ENCODE measurements at regions not wholly inside any gene's neighbourhood (a gene's known extent, or its start where the extent isn't known, plus 50 kb on each side); places are given as distances from the start of the nearest gene placed in this dataset.

DNA sequence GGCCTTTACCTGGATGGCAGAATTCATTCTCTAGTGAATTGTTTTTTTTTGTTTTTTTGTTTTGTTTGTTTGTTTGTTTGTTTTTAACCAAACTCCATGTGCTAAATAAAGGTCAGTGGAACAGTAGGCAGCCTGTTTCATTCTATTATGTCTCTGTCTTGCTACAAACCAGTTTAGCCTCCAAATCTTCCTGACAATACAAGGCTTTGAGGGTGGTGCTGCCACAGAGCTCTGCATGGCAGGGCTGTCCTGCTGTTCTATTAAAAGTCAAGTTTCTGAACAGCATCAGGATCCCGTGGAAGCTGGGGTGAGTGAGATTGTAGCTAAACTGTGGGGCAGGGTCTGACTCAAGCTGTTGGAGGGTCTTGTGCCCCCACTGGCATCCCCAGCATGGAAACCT is 144.1 kb upstream of the MAST4 start:
- TF ChIP-seq, protein P1, sequence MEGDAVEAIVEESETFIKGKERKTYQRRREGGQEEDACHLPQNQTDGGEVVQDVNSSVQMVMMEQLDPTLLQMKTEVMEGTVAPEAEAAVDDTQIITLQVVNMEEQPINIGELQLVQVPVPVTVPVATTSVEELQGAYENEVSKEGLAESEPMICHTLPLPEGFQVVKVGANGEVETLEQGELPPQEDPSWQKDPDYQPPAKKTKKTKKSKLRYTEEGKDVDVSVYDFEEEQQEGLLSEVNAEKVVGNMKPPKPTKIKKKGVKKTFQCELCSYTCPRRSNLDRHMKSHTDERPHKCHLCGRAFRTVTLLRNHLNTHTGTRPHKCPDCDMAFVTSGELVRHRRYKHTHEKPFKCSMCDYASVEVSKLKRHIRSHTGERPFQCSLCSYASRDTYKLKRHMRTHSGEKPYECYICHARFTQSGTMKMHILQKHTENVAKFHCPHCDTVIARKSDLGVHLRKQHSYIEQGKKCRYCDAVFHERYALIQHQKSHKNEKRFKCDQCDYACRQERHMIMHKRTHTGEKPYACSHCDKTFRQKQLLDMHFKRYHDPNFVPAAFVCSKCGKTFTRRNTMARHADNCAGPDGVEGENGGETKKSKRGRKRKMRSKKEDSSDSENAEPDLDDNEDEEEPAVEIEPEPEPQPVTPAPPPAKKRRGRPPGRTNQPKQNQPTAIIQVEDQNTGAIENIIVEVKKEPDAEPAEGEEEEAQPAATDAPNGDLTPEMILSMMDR (IDR thresholded peaks at IDR 0.05; ENCODE audit: control extremely low read depth in 1 of 3, insufficient read depth in 1 of 3, low read depth in 1 of 3, low read length in 3 of 3) = no peak
- TF ChIP-seq JUN (IDR thresholded peaks at IDR 0.05; ENCODE audit: low read depth, low read length) = no peak
- TF ChIP-seq, protein P2, sequence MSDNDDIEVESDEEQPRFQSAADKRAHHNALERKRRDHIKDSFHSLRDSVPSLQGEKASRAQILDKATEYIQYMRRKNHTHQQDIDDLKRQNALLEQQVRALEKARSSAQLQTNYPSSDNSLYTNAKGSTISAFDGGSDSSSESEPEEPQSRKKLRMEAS (IDR thresholded peaks at IDR 0.05) = no peak
- no peak for TF ChIP-seq CHD2 (IDR thresholded peaks at IDR 0.05; ENCODE audit: low read length)
- no peak for TF ChIP-seq EZH2 (IDR thresholded peaks at IDR 0.05; ENCODE audit: low read depth, low read length, severe bottlenecking)
- no peak for TF ChIP-seq CEBPB (IDR thresholded peaks at IDR 0.05; ENCODE audit: low read depth, low read length)
- no peak for TF ChIP-seq PHF8 (conservative IDR thresholded peaks at IDR 0.05; ENCODE audit: low read depth, low read length)
